PC-9 (cell line): ENCODE measurements at regions not wholly inside any gene's neighbourhood (a gene's known extent, or its start where the extent isn't known, plus 50 kb on each side); places are given as distances from the start of the nearest gene placed in this dataset.

Experiments
- CTCF ChIP-seq: fragments of 200-600 bp; sonication (generic); conservative IDR thresholded peaks from 2 replicates; pipeline ENCODE4 v1.6.1; 2017; ENCODE audit warnings: mixed run types, antibody characterized with exemption, mild to moderate bottlenecking, moderate library complexity
- EZH2 ChIP-seq: fragments of 200-600 bp; sonication (generic); IDR thresholded peaks from 2 replicates; pipeline ENCODE4 v1.8.0; 2017; ENCODE audit warnings: antibody characterized with exemption, low read depth

DNA sequence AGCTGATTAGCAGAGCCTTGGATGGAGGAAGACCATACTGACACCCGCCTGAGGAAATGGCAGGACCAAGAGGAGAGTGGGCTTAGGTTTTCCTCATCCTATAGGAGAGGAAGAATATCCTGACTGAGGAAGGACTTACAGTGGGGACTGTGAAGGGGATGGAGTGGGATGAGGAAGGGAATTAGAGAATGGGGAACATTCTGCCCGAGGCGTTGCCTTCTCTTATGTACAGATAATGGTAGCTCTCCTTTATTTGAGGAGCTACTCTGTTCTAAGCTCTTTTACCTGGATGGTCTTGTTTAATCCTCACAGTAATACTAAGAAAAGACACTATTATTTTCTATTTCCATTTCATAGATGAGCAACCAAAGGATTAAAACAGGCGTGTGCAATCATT lies 56.0 kb downstream of the OLFML3 start:
- no peak for TF ChIP-seq CTCF
- TF ChIP-seq EZH2 = no peak
